Stimulated activated CD4-positive, alpha-beta T cell treated with anti-CD3 and anti-CD28 coated beads, TNF-alpha, amount 100 ng/mL, for 1 hour (primary cell): ENCODE measurements at regions not wholly inside any gene's neighbourhood (a gene's known extent, or its start where the extent isn't known, plus 50 kb on each side); places are given as distances from the start of the nearest gene placed in this dataset.
"Not testable (repeated sequence)": the region's sequence is repeated elsewhere in the genome, so short reads cannot be mapped to it uniquely, and the experiment has no call there.

ENCODE experiments used
- DNase-seq, 3 donors: peaks; one replicate each; pipeline ENCODE4 v3.0.0-alpha.2; 2020; ENCODE audit warnings: low read depth in 3 of 3, low spot score in 1 of 3

DNA sequence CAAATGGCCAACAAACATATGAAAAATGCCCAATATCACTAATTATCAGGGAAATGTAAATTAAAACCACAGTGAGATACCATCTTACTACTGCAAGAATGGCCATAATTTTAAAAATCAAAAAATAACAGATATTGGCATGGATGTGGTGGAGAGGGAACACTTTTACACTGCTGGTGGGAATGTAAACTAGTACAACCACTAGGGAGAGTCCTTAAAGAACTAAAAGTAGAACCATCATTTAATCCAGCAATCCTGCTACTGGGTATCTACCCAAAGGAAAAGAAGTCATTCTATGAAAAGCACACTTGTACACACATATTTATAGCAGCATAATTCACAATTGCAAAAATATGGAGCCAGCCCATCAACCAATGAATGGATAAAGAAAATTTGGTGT is 459.7 kb downstream of the GXYLT1 start:
- no peak for DNase-seq

DNA sequence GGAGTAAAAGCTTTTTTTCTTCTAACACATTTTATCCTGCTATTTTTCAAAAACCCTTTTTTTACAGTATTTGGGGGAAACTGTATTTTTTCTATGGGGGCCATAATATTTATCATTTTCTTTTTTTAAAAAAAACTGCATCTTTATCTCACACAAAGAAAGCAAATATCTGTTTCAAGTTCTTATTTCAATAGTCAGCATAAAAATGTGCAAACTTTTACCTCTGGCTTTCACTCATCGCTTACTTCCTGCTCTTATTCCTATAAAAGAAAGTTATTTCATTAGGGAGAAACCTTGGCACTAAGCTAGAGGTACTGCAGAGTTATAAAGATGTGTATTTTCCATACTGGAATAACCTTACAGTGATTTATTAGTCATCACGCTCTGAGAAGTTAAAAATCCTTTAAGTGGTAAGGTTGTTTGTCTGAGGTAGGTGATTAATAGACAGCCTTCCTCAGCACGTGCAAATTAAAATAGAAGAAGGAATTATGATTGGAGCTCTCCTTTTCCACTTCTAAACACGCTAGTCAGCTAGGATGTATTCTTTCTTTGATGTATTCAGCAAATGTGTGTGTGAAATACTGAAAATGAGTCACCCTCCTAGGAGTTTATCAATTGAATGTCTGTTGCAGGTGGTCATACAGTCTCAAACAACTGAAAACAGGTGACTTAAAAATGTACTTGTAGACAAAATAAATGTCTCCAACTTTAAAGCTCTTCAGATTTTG is 461.0 kb downstream of the GXYLT1 start:
- no peak for DNase-seq

DNA sequence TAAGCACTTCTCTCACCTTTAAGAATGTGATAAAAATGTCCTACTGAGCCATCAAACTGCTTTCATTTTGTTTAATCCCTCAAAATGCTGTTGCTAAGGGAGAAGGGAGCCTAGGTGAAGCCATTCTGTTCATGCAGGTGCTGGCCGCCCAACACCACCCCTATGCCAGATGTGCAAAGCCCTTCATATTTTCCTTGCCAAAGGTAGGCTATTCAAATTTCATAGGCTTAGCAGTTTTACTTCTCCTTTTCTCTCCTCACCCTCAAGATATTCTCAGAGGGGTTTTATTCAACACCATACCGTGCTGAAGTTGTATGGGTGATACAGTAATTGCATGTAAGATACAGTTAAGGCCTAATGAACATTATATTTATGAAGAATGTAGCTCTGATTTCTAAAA is 461.7 kb downstream of the GXYLT1 start:
- DNase-seq, result no peak

DNA sequence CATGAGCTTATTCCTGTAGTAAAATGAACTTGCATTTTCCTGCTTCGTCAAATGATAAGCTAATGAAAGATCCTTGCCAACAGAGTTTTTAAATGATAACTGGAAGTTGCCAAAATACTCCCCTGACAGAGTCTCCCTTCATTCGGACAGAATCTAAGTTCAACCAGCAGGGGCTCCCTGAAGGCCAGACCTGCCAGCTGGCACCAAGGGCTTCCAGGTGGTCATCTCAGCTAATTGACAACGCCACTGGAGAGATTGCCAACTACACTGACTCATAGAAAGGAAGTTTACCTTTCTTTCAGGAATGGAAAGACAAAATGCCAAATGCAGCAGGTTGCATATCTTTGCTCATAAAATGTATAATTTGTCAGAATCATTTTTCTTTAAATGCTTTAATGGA is 462.8 kb downstream of the GXYLT1 start:
- no peak for DNase-seq

DNA sequence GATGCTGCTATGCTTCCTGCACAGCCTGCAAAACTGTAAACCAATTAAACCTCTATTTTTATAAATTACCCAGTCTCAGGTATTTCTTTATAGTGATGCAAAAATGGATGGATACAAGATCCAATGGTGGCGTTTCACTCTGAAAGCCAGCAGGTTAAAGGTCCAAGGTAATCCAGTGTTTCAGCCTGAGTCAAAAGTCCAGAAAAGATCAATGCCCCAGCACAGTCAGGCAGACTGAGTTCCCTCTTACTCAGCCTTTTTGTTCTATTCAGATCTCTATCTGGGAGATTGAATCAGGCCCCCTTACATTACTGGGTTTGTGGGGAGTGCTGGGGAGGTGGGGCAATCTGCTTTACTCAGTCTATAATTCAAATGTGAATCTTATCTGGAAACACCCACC is 464.5 kb downstream of the GXYLT1 start:
- no peak for DNase-seq

DNA sequence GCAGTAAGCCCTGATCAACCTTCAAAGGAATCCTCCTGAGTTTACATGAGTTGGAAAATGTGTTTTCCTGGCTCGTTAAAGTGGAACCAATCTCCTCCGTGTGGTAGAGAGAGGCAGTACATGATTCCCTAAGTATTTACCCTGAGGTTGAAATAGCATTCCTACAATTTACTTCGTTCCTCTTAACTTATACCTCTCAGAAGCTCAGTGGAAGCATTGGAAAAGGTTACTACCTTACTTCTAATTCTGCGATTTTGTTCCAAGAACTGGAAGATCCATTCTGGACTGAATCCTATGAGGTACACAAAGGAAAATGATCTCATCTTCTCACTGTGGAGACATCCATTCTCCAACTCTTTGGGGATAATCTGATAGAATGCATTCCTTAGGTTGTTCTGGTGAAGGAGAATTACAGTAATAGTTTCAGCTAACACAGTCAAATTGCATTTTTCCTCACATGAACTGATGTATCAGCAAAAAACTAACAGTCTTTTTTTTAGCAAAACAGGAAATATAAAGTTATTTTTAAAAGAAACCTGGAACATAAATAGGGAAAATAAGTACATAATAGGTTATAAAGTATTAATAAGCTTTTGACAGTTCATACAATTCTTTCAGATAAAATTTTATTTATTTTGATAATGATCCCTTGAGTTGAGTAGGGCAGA is 475.6 kb downstream of the PDZRN4 start:
- no peak for DNase-seq

DNA sequence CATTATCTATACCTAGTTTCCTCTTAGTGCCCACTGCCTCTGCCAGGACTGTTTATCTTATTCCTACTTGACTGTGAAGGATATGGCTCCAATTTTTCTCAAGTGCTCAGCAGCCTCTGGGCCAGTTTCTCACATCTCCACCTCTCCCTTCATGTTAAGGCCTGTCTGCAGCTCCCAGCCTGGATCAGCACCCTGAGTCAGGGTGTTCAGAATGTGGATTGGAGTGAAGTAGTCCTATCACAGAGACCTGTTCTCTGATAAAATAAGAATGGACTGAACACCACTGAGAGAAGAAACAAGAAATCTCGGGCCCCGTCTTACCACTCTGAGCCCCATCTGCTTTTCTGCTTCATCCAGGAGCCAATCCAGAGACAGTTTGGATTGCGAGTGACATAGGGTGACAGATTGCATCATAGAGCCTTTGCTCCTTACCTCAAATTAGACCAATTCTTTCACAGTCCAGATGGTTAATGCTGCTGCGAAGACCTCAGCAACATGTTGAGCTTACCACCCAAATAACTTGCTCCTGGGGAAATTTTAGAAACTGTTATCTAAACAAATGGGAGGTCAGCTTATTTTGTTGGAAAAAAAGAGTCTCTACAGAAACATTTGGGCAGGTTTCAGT is 473.1 kb downstream of the PDZRN4 start:
- no peak for DNase-seq

DNA sequence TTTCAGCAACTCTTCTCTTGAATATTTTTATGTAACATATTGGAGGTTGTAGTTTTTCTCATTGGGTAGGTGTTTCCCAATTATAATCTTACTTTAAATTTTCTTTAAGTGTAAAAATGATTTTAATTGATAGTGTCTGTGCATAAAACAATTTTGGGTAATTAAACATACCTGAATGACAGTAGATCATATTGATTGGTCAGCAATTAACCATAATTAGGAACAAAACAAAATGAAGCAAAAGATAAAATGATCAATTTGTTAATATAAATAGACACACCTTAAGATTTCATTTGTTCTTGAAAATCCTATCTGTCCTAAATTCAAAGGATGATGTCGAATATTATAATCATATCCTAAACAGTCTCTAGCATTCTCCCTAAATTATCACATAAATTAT is 468.3 kb downstream of the PDZRN4 start:
- no peak for DNase-seq

DNA sequence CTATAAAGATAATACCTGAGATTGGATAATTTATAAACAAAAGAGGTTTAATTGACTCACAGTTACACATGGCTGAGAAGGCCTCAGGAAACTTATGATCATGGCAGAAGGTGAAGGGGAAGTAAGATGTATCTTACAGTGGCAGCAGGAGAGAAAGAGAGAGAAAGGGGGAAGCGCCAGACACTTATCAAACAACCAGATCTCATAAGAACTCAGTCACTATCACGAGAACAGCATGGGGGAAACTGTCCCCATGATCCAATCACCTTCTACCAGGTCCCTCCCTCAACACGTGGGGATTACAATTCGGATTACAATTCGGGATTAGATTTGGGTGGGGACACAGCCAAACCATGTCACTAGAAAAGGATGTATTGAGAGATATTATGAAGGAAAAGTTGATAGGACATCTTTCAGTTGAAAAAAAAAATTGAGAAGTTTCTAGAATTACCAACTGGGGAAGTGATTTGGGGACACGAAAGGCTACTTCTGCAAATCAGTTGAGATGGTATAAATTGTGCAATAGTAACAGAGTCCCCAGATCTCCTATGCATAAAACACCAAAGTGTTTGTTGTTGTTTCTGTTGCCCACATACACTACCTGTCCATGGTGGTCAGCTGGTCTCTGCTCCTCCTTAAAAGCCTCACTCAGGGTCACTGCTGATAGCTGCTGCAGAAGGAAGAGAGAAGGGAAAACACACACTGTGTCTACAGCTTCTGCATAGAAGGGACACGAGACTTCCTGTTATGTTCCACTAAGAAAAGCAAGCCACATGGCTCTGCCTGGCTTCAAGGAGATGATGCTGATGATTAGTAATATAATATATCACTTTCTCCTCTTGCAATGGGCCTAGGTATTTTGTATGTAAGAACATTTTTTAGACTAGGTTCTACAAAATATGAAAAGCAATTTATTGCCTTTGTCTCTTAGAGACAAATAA is 465.5 kb downstream of the PDZRN4 start:
- no peak for DNase-seq

DNA sequence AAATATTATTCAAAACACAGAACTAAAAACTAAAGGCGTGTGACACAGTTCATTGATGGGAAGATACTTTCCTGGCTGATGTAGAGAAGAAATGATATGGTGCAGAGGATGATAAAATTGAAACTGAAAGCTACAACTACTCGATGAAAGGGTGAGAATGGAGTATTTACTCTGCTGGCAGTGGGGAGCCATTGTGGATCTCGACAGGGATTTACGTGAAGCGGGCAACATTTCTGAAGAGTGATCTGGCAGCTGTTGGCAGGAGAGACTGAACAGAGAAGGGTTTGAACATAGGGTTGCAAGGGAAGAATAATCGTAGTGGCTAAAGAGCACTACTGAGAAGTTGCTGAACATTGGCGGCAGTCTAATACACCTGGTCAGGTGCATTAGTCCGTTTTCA is 464.9 kb downstream of the PDZRN4 start:
- no peak for DNase-seq

DNA sequence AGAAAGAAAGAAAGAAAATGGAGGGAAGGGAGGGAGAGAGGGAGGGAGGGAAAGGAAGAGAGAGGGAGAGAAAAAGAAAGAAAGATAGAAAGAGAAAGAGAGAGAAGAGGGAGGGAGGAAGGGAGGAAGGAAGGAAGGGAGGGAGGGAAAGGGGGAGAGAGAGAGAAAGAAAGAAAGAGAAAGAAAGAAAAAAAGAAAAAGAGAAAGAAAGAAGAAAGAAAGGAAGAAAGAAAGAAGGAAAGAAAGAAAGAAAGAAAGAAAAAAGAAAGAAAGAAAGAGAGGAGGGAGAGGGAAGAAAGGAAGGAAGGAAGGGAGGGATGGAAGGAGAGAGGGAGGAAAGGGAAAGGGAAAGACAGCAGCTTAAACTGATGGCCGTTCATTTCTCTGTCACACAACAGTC is 457.5 kb downstream of the PDZRN4 start:
- no peak for DNase-seq

DNA sequence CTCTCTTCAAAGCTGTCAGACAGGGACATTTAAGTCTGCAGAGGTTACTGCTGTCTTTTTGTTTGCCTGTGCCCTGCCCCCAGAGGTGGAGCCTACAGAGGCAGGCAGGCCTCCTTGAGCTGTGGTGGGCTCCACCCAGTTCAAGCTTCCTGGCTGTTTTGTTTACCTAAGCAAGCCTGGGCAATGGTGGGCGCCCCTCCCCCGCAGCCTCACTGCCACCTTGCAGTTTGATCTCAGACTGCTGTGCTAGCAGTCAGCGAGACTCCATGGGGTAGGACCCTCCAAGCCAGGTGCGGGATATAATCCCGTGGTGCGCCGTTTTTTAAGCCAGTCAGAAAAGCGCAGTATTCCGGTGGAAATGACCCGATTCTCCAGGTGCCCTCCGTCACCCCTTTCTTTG is 454.7 kb downstream of the PDZRN4 start:
- DNase-seq, result not testable (repeated sequence)

DNA sequence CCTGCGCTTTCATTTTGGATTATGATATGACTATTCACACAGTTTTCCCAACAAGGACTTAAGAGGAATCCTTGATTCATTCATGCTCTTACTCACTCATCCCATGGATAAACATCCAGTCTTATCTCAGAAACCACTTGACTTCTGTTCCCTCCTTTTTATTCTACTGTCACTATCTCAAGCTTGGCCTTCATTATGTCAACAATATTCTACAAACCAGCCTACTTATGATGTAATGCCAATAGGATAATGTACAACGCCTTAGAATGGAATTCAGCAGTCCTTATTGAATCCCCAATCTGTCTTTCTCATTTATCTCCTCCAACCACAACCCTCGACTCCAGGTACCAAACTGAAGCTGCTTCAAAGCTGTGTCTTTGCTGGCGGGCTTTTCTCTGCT is 448.5 kb downstream of the PDZRN4 start:
- DNase-seq, result no peak

DNA sequence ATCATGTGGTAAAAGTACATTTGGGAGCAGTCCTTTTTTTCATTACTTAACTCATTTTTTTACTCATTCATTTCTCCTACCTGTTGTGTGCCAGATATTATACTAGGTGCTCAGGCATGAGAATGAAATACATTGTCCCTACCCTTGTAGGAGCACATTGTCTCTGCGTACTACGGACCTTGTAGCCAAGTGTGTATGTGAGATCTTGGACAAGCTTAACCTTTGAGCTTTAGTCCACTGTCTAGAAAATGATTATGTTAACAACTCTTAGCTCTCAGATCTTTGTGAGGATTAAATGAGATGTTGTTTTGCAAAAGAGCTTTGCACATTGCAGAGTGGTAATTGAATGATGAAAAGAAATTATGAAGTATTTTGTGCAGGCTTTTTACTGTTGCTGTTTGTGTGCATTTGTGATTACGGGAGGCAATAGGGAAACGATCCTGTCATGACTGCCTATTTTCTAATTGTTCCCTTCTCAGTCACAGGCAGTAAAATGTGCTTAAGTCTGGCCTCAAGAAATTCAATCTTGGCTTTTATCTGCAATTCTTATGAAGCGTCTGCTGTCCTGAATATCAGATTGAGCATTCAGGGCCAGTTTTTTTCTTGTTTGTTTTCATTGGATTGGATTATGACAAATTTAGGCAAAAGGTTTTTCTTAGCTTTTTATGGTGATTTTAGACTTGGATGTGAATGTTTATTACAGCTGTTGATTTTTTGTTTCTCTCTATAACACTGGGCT is 447.7 kb downstream of the PDZRN4 start:
- DNase-seq, result no peak

DNA sequence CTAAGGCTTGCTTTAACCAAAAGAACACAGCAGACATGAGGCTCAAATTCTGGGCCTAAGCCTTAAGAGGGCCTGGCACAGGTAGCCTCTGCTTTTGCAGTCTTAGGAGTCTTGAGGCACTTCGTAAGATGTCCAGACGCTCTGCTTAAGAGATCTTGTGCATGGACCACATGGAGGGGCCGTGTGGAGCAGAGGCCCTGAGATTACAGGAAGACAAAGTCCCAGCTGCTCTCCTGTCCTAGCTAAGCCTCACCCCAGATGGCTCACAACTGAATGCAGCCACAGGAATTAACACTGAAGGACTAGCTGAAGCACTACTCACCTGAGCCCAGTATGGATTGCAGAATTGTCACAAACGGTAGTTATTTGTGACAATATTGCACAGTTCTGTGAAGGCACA is 446.0 kb downstream of the PDZRN4 start:
- no peak for DNase-seq

DNA sequence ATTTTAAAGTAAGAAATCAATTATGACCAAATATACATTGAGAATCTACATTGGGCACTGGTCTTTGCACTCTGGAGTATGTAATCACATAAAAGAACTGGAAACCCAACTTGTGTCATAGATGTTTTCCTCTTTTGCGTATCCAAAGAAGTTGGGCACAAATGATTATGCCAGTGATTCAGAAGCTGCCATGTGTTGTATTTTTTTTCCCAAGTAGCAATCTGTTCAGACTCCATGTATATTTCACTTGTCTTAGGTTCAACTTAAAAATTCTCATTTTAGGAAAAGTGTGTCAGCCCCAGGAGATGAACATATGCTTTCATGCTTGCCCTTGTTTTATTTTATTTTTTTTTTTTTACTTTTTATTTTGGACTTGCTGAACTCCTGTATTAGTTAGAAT is 441.5 kb downstream of the PDZRN4 start:
- no peak for DNase-seq

DNA sequence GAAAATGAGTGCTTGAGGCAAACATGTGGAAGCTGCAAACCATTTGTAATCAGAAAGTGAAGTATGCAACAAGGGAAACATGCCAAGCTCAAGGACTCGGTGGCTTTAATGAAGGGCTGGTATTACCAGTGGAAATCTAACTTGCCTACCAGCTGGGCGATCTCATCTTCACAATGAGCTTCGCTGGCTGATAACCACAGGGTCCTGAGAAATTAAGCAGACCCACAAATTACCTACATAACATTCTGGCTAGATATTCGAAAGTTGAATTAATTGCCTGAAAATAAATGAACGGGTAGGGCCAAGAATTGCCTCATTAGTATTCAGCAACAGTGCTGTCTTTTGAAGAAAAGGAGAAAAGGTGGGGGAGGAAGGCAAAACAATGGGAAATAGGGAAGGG is 439.4 kb downstream of the PDZRN4 start:
- DNase-seq, result no peak

DNA sequence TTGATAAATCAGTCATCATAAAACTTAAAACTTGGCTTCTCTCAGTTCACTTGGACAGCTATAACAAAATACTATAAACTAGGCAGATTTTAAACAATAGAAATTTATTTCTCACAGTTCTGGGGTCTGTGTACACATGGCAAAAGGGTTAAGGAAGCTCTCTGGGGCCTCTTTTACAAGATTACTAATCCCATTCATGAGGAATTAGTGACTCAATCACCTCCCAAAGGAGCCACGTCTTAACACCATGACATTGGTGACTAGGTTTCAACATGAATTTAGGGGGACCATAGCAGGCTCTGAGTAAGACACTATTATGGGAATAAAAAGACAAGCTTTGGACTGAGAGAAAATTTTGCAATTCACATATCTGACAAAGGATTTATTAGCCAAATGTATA is 436.5 kb downstream of the PDZRN4 start:
- DNase-seq, result no peak
